GM19351 (cell line): ENCODE measurements at regions not wholly inside any gene's neighbourhood (a gene's known extent, or its start where the extent isn't known, plus 50 kb on each side); places are given as distances from the start of the nearest gene placed in this dataset.
"Not testable (repeated sequence)": the region's sequence is repeated elsewhere in the genome, so short reads cannot be mapped to it uniquely, and the experiment has no call there.

Experiments
- ATAC-seq: cut with Tn5 transposase; IDR thresholded peaks from one replicate; pipeline ENCODE4 v1.9.1; 2021; ENCODE audit warnings: mild to moderate bottlenecking, moderate library complexity; ENCODE audit not compliant: unreplicated experiment

DNA sequence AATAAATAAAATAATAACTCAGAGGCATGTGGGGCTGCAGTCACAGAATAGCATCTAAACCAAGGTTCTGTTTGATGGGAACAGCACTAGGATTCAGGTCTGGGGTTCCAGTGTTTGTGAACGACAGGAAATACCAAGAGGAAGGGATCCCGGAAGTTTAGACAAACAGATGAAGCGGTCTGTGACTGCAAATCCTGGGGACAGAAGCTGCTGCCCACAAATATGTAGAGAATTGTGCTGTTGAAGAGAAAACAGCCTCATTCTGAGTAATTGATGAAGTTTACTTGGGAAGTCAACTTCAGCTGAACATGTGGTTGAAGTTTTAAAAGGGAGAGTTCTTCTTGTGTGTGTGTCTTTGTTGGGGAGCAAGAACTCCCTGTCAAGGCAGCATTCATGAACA, 98.4 kb upstream of the TBX5 start:
- ATAC-seq: no peak

DNA sequence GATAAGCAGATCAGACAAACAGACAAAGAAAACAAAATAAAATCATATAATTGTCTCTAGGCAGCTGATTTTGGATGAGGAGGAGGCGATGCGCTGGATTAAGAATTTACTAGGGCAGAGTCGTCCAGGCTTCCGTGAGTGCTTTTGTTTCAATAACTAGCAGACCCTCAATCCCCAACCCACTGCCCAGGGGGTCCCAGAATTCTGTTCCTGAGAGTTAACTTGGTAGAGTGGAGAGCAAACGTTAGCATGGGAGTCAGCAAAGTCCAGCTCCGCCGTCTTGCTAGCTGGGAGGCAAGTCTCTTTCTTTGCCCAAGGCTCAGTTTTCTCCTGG, 95.5 kb upstream of the TBX5 start:
- ATAC-seq: no peak

DNA sequence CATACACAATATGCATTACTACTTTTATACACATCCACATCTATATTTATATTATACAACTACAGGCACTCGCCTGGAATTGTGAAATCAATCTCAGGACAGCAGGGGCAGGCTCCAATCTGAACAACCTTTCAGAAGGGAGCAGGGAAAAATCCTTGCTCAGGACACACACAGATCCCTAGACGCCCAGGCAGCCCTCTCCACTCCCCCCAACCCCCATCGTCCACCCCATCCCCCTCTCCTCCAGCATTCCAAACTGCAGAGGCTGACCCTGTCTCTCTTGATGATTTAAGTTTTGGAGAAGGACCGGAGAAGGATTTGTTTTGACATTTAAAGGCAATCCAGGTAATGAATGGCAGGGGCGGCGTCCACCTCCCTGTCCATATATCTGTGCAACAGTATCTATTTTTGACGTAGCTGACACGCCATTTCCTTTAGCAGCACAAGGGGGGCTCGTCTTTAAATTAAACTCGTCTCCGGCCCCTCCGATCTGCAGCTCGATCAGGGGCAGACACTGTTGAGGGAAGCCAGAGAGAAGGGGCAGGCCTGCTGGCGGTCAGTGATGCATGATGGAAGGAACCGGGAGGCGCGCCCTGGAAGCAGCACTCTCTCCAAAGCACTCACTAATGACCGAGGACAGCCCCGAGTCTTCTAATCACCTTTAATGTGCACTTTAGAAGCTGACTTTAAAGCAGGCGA, 95.0 kb upstream of the TBX5 start:
- ATAC-seq: no peak

DNA sequence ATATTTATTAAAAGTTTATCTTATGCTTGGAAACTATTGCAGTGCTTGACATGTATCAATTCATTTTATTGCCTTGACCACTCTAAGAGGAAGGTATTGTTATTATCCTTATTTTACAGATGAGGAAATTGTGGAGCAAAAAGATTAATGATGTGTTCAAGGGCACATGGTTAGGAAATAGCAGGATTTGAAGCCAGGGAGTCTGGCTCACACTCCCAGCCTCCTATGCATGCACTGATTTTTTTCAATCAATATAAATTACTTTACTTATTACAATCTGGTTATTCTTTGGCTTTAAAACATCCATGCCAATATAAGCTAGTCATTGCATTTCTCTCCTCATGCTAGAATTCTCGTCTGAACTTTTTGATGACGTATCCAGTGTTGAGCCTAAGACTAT, 94.2 kb upstream of the TBX5 start:
- ATAC-seq: no peak

DNA sequence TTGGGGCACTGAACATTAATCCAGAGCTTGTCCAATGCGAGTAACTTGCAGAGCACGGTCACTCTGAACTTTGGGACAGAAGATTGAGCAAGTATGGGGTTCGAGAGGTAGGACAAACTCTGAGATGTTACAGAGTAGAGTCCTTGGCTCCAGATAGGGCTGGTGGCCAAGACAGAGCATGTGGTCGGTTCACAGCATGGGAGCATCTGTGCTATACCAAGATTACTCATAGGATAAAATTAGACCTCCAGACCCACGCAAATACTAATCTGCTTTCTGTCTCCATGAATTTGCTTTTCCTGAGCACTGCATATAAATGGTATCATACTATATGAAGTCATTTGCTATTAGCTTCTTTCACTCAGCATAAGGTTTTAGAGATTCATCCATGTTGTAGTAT, 93.4 kb upstream of the TBX5 start:
- ATAC-seq: no peak

DNA sequence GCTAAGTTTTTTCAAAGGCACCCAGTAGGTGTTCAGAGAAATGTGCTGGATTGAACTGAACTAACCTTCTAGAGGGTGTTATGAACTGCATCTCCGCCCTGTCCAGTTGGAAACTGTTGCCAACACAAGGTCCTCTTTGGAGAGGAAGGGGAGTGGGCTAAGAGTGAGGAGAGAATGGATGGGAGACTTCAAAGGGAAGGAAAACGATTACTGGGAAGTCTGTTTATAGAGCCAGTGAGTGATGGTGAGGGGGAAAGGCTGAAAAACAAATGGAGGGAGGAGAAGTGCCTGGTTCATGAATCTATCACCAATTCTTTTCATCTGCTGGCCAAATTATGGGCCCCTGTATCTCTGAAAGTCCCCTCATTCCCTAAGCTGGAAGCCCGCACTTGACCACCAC, 86.0 kb upstream of the TBX5 start:
- ATAC-seq: no peak

DNA sequence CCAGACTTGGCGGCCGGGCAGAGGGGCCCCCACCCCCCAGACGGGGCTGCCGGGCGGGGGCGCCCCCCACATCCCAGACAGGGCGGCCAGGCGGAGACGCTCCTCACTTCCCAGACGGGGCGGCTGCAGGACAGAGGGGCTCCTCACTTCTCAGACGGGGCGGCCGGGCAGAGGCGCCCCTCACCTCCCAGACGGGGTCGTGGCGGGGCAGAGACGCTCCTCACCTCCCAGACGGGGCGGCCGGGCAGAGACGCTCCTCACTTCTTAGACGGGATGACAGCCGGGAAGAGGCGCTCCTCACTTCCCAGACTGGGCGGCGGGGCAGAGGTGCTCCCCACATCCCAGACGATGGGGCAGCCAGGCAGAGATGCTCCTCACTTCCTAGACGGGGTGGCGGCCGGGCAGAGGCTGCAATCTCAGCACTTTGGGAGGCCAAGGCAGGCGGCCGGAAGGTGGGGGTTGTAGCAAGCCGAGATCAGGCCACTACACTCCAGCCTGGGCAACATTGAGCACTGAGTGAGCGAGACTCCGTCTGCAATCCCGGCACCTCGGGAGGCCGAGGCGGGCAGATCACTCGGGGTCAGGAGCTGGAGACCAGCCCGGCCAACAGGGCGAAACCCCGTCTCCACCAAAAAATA, 79.0 kb upstream of the TBX5 start:
- ATAC-seq: not testable (repeated sequence)

DNA sequence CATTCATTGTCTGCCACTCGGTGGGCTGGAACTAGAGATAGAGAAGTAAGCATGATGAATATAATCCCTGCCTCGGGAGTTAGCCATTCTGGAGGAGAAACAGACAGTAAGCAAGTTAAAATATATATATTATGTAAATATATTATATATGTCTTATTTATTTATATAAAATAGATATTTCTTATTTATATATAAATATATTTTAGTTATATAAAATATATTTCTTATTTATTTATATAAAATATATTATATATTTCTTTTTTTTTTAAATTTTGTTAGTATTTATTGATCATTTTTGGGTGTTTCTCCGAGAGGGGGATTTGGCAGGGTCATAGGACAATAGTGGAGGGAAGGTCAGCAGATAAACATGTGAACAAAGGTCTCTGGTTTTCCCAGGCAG, 78.1 kb upstream of the TBX5 start:
- ATAC-seq: no peak

DNA sequence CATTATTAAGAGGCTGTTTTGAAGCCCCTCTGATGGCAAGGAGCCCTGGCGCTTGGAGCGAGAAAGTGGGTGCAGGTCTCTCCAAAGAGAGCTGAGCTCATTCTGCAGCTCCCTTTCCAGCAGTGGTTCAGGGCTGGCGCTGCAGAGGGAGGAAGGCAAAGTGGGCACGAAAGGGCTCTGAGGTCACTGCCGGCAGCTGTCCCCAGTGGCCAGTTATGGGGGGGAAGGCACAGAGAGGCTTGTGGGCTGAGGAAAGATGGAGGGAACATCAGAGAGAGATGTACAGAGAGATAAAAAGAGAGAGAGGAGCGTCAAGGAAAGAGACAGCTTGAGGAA, 75.2 kb upstream of the TBX5 start:
- ATAC-seq: no peak

DNA sequence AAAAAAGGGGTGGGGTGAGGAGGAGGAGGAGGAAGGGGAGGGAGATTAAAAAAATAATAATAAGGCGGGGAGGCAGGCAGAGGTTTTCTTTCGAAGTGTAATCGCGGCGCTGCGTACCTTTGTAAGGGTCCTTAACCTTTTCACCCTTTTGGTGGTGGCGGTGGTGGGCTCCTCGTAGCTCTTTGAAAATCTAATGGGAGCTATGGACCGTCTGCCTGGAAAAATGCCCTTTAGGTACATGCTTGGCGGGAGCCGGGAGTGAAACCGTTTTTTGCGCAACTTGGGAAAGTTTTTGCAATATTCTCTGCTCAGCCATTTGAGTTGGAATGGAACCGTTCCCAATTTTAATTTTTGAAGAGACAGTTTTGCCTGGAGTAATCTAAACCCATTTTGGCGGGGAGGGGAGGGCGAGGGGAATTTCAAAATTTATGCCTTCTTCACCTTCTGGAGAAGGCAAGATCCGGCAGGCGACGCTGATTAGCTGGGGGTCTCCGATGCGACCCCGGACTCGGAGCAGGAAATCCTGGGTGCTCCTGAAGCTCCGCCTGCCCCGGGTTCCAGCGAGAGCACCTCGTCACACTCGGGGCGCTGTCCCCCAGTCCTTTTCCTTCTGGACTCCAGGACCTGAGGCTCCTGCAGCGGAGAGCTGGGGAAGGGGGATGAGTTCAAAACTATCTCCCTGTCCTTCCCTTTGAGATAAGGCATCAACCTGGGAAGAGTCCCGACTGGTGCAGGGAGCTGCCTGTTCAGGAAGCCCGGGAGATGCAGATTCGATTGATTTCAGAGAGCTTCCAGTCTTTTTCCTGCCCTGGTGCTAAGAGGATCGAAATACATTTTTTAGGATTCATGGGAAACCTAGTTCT, 74.6 kb upstream of the TBX5 start:
- ATAC-seq: no peak

DNA sequence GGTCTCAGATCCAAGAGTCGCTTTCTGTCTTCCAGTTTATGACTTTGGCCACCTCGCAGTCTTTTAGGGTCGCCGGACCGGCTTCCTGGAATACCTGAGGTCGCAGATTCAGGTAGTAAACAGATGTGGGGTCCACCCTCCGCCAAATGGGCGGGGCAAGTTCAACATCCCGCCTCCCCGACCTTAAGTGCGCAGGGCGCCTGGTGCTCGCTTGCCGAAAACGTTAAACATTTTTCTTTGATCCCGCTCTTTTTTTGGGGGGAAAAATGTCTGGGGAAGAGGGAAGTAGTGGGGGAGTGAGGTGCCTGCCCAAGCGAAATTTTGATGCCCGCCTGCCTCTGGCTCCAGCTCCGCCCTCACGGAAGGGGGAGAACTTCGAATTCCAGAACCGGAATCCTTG, 73.9 kb upstream of the TBX5 start:
- ATAC-seq: no peak

DNA sequence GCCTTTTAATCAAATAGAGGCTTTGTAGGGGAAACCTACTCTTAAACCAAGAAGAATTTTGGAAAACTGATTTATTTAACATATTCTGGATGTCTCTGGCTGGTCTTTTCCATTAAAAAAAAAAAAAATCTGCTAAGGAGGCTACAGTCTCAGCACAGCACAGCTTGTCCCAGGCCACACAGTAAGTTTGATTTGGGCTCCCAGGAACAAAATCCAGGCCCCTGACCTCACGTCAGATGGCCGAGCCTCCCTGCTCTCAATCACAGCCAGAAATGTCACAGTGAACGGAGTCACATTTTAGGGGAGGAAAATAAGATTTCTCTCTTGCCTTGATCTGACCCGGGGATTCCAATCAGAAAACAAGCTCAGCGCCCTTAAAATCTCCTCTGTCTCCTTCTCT, 72.9 kb upstream of the TBX5 start:
- ATAC-seq: no peak

DNA sequence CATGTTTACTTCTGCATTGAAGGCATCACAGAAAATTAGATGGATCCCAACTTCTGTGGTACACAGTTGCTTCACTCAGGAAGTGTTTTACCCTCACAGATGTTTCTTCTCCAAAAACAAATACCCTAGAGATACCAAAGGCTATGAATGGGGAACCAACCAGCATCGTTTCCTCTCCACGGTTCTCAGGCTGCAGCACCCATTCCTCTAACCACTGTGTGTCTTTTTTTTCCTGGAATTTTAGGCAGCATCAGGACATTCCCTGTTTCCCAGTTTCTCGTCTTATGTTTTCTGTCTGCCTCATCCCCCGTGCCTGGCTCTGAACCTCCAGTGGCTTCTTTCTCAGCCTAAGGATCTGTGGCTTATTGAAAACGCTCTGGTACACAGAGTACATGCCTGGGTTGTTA, 72.0 kb upstream of the TBX5 start:
- no peak for ATAC-seq

DNA sequence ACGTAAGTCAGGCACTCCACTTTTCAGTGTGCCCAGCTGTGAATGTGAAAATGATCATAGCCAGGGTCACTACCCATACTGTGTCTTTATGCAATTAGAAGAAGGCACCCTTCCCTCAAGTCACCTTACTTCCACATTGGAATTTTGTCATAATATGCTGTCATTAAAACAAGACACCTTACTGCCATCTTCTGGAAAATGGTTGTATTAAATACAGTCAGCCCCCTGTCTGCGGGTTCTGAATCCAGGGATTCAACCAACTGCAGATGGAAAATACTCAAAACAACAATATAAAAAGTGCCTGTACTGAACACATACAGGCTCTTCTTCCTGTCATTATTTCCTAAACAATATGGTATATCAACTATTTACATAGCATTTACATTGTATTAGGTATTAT, 70.2 kb upstream of the TBX5 start:
- no peak for ATAC-seq

DNA sequence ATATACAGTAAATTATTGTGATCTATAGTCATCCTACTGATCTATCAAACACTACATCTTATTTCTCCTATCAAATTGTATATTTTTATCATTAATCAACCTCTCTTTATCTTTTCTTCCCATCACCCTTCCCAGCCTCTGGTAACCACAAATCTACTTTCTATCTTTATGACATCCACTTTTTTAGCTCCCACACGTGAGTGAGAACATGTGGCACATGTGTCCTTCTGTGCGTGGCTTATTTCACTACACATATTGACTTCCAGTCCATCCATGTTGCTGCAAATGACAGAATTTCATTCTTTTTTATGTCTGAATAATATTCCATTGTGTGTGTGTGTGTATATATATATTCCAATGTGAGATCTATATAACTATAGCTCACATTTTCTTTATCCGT, 67.8 kb upstream of the TBX5 start:
- ATAC-seq: no peak

DNA sequence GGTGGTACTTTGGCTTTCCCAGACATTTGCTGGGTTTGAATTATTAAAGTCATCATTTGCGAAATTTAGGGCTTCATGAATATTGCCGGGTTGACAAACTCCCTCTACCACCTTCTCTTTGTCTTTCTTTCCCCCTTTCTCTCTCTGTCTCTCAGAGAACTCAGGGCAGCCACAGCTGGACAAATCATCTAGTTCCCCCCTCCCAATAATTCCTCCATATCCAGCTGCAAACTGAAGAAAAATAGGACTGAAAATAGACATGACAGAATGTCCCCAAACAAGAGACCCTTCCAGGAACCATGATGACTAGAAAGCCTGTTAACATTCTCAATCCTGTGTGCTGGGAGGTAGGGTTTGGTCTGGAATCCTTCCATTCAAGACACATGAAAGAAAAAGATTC, 67.1 kb upstream of the TBX5 start:
- no peak for ATAC-seq

DNA sequence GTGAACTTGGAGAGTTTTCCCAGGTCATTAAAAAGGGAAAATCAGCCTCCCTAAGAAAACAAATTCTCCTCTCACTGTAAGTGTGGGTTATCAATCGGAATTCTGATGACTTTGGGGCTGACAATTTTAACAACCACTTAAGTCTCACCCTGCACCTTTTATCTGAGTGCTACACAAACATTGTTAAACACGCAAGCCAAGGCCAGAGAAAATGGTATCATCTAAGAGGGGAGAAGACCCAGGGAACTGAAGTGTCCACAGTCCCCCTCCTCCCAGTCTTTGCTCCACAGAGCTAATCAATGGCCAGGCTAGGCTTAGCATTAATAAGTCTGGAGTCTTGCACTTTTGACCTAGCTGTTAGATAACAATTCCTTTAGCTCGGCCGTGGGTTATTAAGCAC, 51.7 kb upstream of the TBX5 start:
- no peak for ATAC-seq
